Ishikawa (cell line): ENCODE measurements at regions not wholly inside any gene's neighbourhood (a gene's known extent, or its start where the extent isn't known, plus 50 kb on each side); places are given as distances from the start of the nearest gene placed in this dataset.

Experiments used
- CEBPB ChIP-seq: IDR thresholded peaks from 2 replicates; pipeline ENCODE4 v1.6.1; 2012
- CREB1 ChIP-seq: IDR thresholded peaks from 2 replicates; pipeline ENCODE4 v1.6.1; 2012; ENCODE audit warnings: low read depth
- EGR1 ChIP-seq: IDR thresholded peaks from 2 replicates; pipeline ENCODE4 v1.6.1; 2012
- EP300 ChIP-seq: IDR thresholded peaks from 2 replicates; pipeline ENCODE4 v1.6.1; 2012; ENCODE audit warnings: borderline replicate concordance
- FOXM1 ChIP-seq: IDR thresholded peaks from 2 replicates; pipeline ENCODE4 v1.6.1; 2012; ENCODE audit warnings: low read depth, borderline replicate concordance
- MAX ChIP-seq: IDR thresholded peaks from 2 replicates; pipeline ENCODE4 v1.6.1; 2012
- NFIC ChIP-seq: IDR thresholded peaks from 2 replicates; pipeline ENCODE4 v1.6.1; 2012
- RAD21 ChIP-seq: IDR thresholded peaks from 2 replicates; pipeline ENCODE4 v1.6.1; 2012; ENCODE audit warnings: low read depth
- TAF1 ChIP-seq: IDR thresholded peaks from 2 replicates; pipeline ENCODE4 v1.6.1; 2012; ENCODE audit warnings: low read depth, mild to moderate bottlenecking
- TCF12 ChIP-seq: IDR thresholded peaks from 2 replicates; pipeline ENCODE4 v1.6.1; 2012; ENCODE audit warnings: low read depth
- TEAD4 ChIP-seq: IDR thresholded peaks from 2 replicates; pipeline ENCODE4 v1.6.1; 2012
- USF1 ChIP-seq: IDR thresholded peaks from 2 replicates; pipeline ENCODE4 v1.6.1; 2012
- YY1 ChIP-seq: IDR thresholded peaks from 2 replicates; pipeline ENCODE4 v1.6.1; 2012; ENCODE audit warnings: low read depth
- ZBTB7A ChIP-seq: IDR thresholded peaks from 2 replicates; pipeline ENCODE4 v1.6.1; 2012; ENCODE audit warnings: low read depth
- TF ChIP-seq, protein P1 (sequence below): IDR thresholded peaks from 2 replicates; pipeline ENCODE4 v1.6.1; 2012; ENCODE audit warnings: low read depth, mild to moderate bottlenecking

- TF ChIP-seq TEAD4: no peak
- TF ChIP-seq EP300: no peak
- no peak for TF ChIP-seq NFIC
- no peak for TF ChIP-seq TCF12
- no peak for TF ChIP-seq USF1
- no peak for TF ChIP-seq EGR1
Measured at GRCh38 chr14:39977198-39977597, 545.0 kb upstream of the FBXO33 start.

- TF ChIP-seq CEBPB (no peak), EGR1 (no peak), MAX (no peak), EP300 (no peak), RAD21 (no peak), NFIC (no peak), FOXM1 (no peak), TAF1 (no peak)
Measured at GRCh38 chr14:39974036-39974435, 541.8 kb upstream of the FBXO33 start.

GRCh38 chr14:39972704-39973103, 540.5 kb upstream of the FBXO33 start:
- no peak for TF ChIP-seq TEAD4
- TF ChIP-seq, protein P1, sequence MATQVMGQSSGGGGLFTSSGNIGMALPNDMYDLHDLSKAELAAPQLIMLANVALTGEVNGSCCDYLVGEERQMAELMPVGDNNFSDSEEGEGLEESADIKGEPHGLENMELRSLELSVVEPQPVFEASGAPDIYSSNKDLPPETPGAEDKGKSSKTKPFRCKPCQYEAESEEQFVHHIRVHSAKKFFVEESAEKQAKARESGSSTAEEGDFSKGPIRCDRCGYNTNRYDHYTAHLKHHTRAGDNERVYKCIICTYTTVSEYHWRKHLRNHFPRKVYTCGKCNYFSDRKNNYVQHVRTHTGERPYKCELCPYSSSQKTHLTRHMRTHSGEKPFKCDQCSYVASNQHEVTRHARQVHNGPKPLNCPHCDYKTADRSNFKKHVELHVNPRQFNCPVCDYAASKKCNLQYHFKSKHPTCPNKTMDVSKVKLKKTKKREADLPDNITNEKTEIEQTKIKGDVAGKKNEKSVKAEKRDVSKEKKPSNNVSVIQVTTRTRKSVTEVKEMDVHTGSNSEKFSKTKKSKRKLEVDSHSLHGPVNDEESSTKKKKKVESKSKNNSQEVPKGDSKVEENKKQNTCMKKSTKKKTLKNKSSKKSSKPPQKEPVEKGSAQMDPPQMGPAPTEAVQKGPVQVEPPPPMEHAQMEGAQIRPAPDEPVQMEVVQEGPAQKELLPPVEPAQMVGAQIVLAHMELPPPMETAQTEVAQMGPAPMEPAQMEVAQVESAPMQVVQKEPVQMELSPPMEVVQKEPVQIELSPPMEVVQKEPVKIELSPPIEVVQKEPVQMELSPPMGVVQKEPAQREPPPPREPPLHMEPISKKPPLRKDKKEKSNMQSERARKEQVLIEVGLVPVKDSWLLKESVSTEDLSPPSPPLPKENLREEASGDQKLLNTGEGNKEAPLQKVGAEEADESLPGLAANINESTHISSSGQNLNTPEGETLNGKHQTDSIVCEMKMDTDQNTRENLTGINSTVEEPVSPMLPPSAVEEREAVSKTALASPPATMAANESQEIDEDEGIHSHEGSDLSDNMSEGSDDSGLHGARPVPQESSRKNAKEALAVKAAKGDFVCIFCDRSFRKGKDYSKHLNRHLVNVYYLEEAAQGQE: no peak

DNA sequence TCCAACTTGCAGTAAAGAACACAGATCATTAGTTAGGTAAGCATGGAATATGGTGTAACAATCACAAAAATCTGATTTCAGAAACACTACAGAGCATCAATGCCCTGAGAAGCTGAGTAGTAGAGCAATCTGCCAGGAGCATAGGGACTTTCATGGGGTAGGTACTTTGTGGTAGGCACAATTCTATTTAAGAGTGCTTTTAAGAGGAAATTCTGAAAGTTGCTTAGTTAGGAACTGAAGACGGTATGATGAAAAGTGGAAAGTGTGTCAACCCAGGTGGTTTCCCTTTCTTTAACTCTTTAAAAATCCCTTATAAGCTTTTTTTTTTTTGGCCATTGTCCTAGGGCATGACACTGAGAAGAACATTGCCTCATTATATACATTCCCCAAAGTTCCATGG, 535.7 kb upstream of the FBXO33 start:
- TF ChIP-seq TCF12 (no peak), NFIC (no peak), USF1 (no peak), TEAD4 (no peak), EP300 (no peak), RAD21 (no peak), FOXM1 (no peak), CEBPB (no peak), ZBTB7A (no peak), MAX (no peak)
- TF ChIP-seq, protein P1: no peak

- no peak for TF ChIP-seq YY1
- TF ChIP-seq RAD21: no peak
- no peak for TF ChIP-seq EP300
- no peak for TF ChIP-seq CEBPB
- TF ChIP-seq NFIC: no peak
- TF ChIP-seq, protein P1: no peak
- TF ChIP-seq TCF12: no peak
- TF ChIP-seq CREB1: no peak
- TF ChIP-seq USF1: no peak
- TF ChIP-seq FOXM1: no peak
- no peak for TF ChIP-seq TAF1
- no peak for TF ChIP-seq TEAD4
- no peak for TF ChIP-seq EGR1
- no peak for TF ChIP-seq MAX
- TF ChIP-seq ZBTB7A: no peak
Measured at GRCh38 chr14:39957987-39958386, 525.8 kb upstream of the FBXO33 start.
